ENCODE measurements at regions not wholly inside any gene's neighbourhood (a gene's known extent, or its start where the extent isn't known, plus 50 kb on each side); places are given as distances from the start of the nearest gene placed in this dataset.

GRCh38 chr10:33553748-33554571 lies 219.5 kb upstream of the NRP1 start:
- H3K4me3 ChIP-seq (ENCODE audit: low read depth, low read length): no peak overlapping the region
- DNase-seq (ENCODE audit: low read depth, low spot score): no peak
- in situ Hi-C loops (cut with HindIII; ENCODE audit: low sequenced_read_pairs): no loop called here
- TF ChIP-seq CTCF (IDR thresholded peaks at IDR 0.05; ENCODE audit: low read depth, low read length): no peak

- TF ChIP-seq CTCF (IDR thresholded peaks at IDR 0.05; ENCODE audit: low read depth, low read length): no peak
- in situ Hi-C loops (cut with HindIII; ENCODE audit: low sequenced_read_pairs): no loop called here
- H3K4me3 ChIP-seq (ENCODE audit: low read depth, low read length): no peak overlapping the region
- no peak for DNase-seq (ENCODE audit: low read depth, low spot score)
Observed at GRCh38 chr10:33552290-33552689, 217.8 kb upstream of the NRP1 start.

- TF ChIP-seq CTCF (IDR thresholded peaks at IDR 0.05; ENCODE audit: low read depth, low read length): no peak
Observed at GRCh38 chr10:33550811-33551210, 216.3 kb upstream of the NRP1 start.

GRCh38 chr10:33547976-33548375 lies 213.5 kb upstream of the NRP1 start:
- in situ Hi-C loops (cut with HindIII; ENCODE audit: low sequenced_read_pairs): no loop called here
- H3K4me3 ChIP-seq (ENCODE audit: low read depth, low read length): no peak overlapping the region
- no peak for TF ChIP-seq CTCF (IDR thresholded peaks at IDR 0.05; ENCODE audit: low read depth, low read length)
- DNase-seq (ENCODE audit: low read depth, low spot score): no peak

More at GRCh38 chr10:33550811-33551210, 216.3 kb upstream of the NRP1 start:
- in situ Hi-C loops (cut with HindIII; ENCODE audit: low sequenced_read_pairs): no loop called here
- H3K4me3 ChIP-seq (ENCODE audit: low read depth, low read length): no peak overlapping the region
- no peak for DNase-seq (ENCODE audit: low read depth, low spot score)

- DNase-seq (ENCODE audit: low read depth, low spot score): no peak
- TF ChIP-seq CTCF (IDR thresholded peaks at IDR 0.05; ENCODE audit: low read depth, low read length): no peak
- no peak overlapping the region for H3K4me3 ChIP-seq (ENCODE audit: low read depth, low read length)
- in situ Hi-C loops (cut with HindIII; ENCODE audit: low sequenced_read_pairs): no loop called here
Observed at GRCh38 chr10:33546031-33546430, 211.6 kb upstream of the NRP1 start.

GRCh38 chr10:33542752-33543505 lies 208.5 kb upstream of the NRP1 start:
- in situ Hi-C loops (cut with HindIII; ENCODE audit: low sequenced_read_pairs): no loop called here
- no peak for TF ChIP-seq CTCF (IDR thresholded peaks at IDR 0.05; ENCODE audit: low read depth, low read length)
- no peak overlapping the region for H3K4me3 ChIP-seq (ENCODE audit: low read depth, low read length)
- no peak for DNase-seq (ENCODE audit: low read depth, low spot score)

Measured in astrocyte of the spinal cord (primary cell).